ENCODE measurements at regions not wholly inside any gene's neighbourhood (a gene's known extent, or its start where the extent isn't known, plus 50 kb on each side); places are given as distances from the start of the nearest gene placed in this dataset.
A peak's percentile ranks its signal among the peaks of the same experiment; 100 is the strongest.

GRCh38 chr7:49376817-49377375, 396.5 kb upstream of the VWC2 start:
- DNase-seq, result no peak

GRCh38 chr7:49386792-49387191, 386.6 kb upstream of the VWC2 start:
- DNase-seq, result no peak

GRCh38 chr7:49389871-49390479, 383.5 kb upstream of the VWC2 start:
- peak; percentile 7 for DNase-seq

GRCh38 chr7:49396229-49396628, 377.2 kb upstream of the VWC2 start:
- no peak for DNase-seq

GRCh38 chr7:49397750-49398149, 375.7 kb upstream of the VWC2 start:
- DNase-seq, result no peak

- DNase-seq, result no peak
These were observed 375.2 kb upstream of the VWC2 start for GRCh38 chr7:49398236-49398635.

- peak; percentile 52 for DNase-seq
These were observed 374.7 kb upstream of the VWC2 start for GRCh38 chr7:49398746-49399145.

- DNase-seq, result no peak
These were observed 372.4 kb upstream of the VWC2 start for GRCh38 chr7:49400891-49401550.

- DNase-seq, result peak; percentile 18
These were observed 369.6 kb upstream of the VWC2 start for GRCh38 chr7:49403844-49404243.

- DNase-seq, result no peak
These were observed 366.2 kb upstream of the VWC2 start for GRCh38 chr7:49407205-49407604.

GRCh38 chr7:49417034-49417433, 356.4 kb upstream of the VWC2 start:
- DNase-seq, result no peak

- no peak for DNase-seq
These were observed 354.5 kb upstream of the VWC2 start for GRCh38 chr7:49418963-49419362.

GRCh38 chr7:49422564-49422963, 350.9 kb upstream of the VWC2 start:
- DNase-seq, result no peak

- peak; percentile 59 for DNase-seq
These were observed 349.3 kb upstream of the VWC2 start for GRCh38 chr7:49424109-49424508.

GRCh38 chr7:49425277-49425818, 348.1 kb upstream of the VWC2 start:
- peak; percentile 91 for DNase-seq

GRCh38 chr7:49432254-49432653, 341.2 kb upstream of the VWC2 start:
- no peak for DNase-seq

GRCh38 chr7:49433794-49434193, 339.6 kb upstream of the VWC2 start:
- DNase-seq, result no peak

- DNase-seq, result no peak
These were observed 338.6 kb upstream of the VWC2 start for GRCh38 chr7:49434846-49435245.

GRCh38 chr7:49438281-49438680, 335.2 kb upstream of the VWC2 start:
- no peak for DNase-seq

- no peak for DNase-seq
These were observed 329.9 kb upstream of the VWC2 start for GRCh38 chr7:49443515-49443914.

- no peak for DNase-seq
These were observed 320.0 kb upstream of the VWC2 start for GRCh38 chr7:49453486-49453885.

GRCh38 chr7:49479441-49479840, 294.0 kb upstream of the VWC2 start:
- DNase-seq, result no peak

GRCh38 chr7:49479936-49480544, 293.4 kb upstream of the VWC2 start:
- DNase-seq, result peak; percentile 11

- no peak for DNase-seq
These were observed 292.4 kb upstream of the VWC2 start for GRCh38 chr7:49481075-49481474.

Data from DMS53 (cell line).